HG02870 (cell line): ENCODE measurements at regions not wholly inside any gene's neighbourhood (a gene's known extent, or its start where the extent isn't known, plus 50 kb on each side); places are given as distances from the start of the nearest gene placed in this dataset.

ENCODE experiments used
- ATAC-seq: cut with Tn5 transposase; IDR thresholded peaks from one replicate; pipeline ENCODE4 v1.9.1; 2021; ENCODE audit warnings: mild to moderate bottlenecking, moderate library complexity; ENCODE audit not compliant: unreplicated experiment

DNA sequence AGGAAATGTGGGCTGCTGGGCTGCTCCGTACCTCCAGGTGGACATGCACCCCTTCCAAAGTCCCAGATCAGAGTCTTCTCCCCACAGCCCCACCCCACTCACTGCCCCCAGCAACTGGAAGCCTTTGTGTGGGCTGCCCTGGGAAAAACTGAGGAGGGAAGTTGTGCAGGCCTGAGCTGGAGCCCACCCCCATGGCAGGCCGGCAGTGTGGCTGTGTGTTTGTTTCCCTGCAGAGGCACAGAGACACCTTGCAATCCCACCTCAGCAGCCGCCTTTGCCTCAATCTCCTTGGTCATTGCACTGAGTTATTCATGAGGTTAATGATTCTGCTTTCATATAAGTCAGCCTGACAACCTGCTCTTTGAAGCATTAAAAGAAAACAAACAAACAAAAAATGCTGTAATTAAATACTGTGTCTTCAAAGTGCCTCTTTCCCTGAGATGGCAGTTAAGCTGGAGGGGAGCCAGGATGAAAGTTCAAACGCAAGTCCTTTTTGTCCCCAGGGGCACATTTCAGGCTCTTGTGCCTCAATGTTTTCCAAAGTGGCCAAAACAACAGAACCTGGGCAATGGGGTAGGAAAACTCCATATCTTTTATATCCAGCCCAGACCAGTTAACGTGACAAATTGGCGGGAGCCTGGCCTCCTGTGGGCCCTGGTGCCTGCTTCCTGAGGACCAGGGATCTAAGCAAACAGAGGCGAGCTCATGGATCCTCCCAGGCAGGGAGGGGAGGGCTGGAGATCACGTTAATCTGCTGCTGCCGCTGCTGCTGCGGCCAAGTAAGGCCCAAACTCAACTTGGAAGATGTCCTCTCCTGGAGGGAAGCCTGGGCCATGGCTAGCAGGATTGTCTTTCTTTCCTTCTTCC, 51.9 kb upstream of the TSPAN11 start:
- no peak for ATAC-seq

DNA sequence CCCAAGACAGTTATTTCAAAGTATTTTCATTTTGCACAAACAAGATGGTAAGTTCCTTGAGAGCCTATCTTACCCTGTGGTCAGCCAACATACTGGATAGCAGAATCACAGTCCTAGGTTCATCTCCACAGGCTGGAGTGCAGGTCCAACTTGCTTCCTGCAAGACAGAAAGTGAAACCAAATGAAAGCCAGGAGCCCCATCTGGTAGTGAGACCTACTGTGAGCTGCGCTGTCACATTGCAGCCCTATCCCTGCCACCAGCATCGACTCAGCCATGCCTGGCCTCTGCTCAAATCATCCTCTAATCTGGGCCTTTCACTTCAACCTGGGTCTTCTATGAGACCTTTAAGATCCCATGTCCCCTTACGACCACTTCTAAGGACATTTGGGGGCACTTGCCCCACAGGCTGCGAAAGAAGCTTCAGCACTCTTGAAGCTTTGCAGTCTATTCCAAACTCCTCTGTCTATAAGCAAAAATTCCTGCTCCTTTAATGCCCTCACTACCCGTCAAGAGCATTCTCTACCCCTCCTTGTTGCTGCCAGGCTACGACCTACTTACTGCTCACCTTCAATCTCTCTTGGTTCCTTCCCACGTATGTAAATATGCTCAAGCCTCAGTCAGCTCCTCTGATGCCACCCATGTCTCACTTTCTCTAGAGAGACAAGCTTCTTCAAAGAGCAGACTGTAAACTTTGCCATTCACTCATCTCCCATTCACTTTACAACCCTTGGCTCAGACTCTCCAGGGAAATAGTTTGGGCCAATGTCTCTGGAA, 55.9 kb upstream of the TSPAN11 start:
- ATAC-seq = no peak

DNA sequence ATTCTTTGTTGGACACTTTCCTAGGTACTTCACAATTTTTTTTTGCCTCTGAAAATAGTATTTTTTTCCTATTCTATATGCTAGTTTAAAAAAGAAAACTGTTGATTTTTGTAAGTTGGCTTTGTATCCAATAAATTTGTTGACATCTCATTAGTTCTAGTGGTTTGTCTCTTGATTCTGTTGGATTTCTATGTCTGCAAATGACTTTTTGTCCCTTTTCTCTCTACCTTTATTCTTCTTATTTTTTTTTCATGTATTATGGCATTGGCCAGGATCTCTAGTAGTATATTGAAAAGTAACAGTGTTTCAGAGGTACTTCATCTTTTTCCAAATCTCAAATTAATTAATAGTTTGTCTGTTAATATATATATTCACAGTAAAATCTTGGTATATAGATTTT, 59.1 kb upstream of the TSPAN11 start:
- no peak for ATAC-seq

DNA sequence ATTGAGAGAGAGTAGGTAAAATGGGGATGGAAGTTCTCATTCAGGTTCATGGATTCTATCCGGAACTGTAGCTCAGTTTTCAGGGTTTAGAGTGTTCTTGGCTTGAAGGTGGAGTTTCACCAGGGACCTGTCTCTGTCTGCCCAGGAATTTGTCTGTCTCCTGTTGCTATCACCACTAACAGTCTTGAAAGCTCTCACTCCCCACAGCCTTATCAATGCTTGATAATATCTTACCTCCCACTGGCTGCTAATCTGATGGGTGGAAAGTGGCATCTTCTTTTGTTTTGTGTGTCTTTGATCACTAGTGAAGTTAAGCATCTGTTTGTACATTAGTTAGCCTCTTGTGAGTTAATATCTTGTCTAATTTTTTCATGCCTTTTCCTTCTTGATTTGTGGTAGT, 60.3 kb upstream of the TSPAN11 start:
- no peak for ATAC-seq

DNA sequence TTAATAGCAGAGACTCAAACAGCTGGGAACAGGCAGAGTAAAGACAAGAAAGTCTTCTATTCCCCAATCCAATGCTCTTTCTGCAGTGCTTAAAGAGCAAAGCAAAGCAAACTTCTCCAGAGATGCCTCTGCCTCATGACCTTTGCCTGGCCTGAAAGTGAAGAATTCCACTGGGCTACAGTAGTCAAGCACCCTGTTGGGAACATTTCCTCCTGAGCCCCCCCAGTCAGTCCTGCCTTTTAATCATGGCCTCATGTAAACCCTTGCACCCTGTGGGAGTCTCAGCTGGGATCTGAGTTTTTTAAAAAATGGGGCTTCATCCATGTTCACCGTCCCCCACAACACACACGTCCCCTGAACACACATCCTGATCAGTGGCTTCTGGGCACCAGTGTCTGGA, 62.7 kb upstream of the TSPAN11 start:
- ATAC-seq = no peak

DNA sequence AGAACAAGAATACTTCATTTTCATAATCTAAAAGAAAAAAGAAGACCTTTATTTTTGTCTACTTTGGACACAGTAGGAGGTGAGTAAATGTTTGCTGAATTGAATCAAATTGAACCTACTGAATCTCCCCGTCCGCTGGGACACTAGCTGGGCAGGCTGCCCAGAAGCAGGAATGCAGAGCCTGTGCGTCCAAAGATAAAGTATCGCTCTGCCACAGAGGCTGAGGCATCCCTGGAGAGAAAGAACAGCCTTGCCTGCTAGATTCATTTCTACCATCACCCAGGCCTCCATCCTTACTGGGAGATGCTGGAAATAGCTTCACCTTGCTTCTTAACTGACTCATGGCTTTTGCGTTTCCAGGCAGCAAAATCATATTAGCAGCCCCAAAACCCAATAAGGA, 64.1 kb upstream of the TSPAN11 start:
- ATAC-seq = no peak

DNA sequence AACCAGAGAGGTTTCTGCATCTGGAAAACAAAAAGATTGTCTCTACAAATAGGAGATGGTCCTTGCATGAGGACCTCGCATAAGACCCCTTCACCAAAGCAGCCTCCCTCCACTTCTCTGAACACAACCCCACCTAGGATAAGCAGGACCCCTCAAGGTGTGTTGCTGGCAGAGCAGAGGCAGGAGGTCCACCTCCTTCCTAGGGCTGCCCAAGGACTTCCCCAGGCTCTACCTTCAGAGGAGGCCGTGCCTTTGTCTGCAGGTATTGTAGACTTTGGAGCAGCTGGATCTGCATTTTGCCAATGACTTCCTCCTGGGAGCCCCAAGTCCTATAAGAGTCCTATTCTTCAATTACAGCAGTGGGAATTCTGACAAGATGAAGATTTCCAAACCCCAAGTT, 67.3 kb upstream of the TSPAN11 start:
- no peak for ATAC-seq

DNA sequence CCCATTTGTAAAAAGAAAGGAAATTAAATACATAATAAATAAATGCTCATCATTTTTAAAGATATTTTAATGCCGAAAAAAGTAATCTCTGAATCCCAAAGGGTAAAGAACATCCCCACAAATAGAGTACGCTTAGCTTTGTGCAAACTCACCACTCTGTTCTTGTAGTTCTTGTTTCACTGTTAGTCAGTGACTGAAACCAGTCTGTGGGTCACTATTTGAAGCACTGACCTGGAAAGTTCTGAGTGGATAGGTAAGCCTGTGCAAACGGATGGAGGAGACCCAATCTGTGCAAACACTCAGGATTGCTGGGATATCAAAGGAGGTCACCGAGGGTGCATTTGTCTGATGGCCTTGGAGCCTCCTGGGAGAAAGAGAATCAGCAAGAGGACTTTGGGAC, 68.1 kb upstream of the TSPAN11 start:
- ATAC-seq = no peak

DNA sequence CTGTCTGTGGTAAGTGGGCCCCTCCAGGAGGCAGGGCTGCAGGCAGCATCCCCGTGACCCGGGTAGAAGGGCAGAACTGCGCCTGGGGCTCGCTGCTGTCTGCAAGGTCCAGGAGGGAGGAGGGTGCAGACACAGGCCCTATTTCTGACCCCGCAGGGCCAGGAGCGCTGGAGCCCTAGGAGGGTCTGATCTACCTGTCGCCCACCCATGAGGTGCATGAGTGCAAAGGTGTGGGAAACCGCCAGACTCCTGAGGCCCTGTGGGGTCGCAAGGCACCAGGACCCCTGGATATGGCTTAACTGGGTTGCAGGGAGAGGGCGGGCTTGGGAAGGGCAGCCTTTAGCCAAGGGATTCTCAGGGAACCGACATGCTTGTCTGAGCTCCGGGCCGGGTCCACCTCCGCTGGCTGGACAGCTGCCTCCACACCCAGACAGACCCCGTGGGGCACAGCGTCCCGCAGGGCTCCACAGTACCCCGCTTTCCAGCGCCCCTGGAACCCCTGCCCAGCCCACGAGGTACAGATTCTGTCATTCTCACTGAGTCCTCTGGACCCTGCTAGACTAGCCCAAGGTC, 72.9 kb upstream of the TSPAN11 start:
- no peak for ATAC-seq

DNA sequence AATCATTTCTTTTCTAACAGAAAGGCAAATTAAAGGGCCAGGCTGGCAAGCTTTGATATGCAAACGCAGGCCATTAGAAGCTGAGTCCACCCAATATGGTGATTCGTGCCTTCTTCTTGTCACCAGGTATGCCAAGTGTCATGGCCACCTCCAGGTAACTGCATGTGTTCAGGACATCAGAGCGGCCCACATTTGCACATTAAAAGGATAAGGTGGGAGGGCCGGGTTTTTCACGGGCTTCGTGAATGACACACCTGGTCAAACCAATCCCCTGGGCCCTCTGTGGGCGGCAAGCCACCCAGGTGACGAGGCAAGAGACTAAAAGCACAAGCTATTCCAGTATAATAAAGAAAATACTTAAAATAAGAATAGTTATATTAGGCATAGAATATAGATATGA, 75.9 kb upstream of the TSPAN11 start:
- ATAC-seq = no peak

DNA sequence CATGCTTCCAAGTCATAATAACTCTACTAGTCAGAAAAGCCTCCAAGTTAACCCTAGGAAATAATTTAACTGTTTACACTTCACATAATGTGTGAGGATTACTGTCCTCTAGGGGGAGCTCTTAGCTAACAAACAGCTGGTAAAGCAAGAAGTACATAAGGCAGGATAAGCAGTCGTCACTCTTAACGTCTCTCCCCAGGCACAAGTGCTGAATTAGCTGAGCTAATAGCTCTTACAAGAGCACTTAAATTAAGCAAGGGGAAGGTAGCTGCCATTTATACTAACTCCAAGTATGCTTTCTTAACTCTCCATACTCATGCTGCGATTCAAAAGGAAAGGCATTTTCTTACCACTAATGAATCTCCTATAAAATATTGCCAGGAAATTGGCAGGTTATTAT, 79.3 kb upstream of the TSPAN11 start:
- no peak for ATAC-seq

DNA sequence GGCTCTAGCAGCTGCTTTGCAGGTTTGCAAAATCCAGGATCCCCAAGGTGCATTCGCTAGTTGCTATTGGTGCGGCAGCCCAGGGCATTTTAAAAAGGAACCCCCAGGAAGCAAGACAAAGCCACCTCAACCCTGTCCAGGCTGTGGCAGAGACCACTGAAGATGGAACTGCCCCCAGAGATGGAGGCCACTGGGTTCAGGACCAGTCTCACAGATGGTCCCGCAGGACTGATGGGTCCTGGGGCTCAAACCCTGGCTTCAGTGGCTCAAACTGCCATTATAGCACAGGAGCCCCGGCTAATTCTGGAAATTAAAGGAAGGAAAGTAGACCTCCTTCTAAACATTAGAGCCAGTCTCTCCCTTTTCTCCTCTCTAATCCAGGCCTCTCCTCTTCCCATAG, 79.8 kb upstream of the TSPAN11 start:
- no peak for ATAC-seq

DNA sequence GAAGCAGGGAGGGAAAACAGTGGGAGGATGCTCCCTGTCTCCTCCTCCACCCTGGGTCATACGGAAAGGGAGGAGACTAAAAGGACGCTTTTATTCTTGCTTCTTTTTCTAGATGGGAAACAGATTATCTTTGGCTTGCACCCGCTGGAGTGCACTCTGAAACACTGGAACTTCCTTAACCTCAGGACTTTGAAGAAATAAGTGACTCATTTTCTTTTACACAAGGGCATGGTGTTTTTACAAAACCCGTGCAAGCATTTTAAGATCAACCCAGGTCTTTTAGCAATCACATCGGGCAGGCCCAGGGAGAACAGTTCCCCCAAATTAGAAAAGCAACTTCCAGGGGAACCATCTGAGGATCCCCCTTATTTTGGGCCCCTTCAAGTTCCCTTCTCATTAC, 80.9 kb upstream of the TSPAN11 start:
- no peak for ATAC-seq

DNA sequence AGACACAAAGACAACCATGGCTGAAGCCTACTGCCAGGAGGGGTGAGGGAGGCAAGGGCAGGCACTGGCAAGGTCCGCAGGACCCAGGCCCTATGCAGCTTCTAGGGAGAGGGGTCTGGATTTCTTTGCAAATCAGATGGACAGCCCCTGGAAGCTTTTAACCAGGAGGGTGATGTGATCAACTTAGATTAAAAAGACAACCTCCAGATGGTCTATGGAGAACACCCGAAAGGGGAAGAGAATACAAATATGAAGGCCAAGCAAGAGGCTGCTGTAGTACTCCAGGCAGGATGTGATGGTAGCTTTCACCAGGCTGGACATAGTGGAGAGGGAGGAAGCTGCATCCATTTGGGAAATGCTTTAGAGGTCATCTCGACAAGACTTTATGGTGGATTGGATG, 83.3 kb upstream of the TSPAN11 start:
- ATAC-seq = no peak

DNA sequence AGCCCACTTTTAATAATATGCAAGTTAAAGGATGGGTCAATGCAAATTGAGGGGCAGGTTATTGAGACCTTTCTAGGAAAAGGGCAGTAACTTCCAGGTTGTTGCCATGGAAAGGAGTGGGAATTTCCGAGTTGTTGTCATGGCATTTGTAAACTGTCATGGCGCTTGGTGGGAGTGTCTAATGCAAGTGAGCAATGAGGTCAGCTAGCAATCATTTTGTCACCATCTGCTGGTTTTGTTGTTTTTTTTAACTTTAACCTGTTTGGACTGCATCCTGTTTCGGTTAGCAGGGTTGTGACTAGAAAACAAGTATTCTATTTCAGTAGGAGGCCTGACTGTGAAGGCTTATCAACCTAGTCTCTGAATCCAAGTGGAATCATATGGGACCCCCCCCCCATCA, 85.8 kb upstream of the TSPAN11 start:
- ATAC-seq = peak; percentile 50

DNA sequence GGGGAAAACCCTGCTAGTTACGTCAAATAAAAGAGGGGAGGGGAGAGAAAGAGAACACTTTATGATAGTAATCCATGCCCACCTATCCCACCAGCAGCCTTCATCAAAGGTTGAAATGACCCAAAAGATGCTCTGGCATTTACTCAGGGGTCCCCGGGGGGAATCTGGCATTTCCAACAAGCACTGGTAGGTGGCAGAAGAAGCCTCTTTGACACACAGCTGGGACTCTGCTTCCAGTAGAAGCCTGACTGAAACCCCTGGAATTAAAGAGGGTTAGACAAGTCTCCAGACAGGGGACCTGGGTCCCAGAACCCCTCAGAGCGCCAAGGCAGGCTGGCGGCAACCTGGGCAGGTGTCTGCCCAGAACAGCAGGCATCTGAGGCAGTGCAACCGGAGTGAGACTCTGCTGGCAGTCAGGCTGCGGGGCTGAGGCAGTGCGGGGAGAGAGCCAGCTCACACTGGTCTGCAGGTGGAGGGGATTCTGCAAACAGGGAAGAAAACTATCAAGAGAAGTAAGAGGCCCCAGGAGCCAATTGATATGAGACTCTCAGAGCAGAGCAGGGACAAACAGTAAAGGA, 85.0 kb upstream of the CAPRIN2 start:
- no peak for ATAC-seq

DNA sequence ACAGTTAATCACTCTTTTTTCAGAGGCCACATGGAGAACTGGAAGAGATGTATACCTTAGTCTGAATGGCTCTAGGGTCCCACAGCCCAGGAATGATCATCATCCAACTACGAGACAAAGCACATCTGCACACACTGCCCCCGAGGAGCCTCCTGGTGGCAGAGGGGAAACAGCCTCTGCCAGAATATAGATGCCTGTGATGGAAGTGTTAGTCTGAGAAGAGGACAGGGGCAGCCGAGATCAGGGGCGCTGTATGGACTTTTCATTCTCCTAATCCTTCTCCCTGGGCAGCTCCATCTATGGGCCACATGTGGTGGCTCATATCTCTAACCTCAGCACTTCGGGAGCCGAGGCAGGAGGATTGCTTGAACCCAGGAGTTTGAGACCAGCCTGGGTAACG, 82.8 kb upstream of the CAPRIN2 start:
- ATAC-seq = no peak

DNA sequence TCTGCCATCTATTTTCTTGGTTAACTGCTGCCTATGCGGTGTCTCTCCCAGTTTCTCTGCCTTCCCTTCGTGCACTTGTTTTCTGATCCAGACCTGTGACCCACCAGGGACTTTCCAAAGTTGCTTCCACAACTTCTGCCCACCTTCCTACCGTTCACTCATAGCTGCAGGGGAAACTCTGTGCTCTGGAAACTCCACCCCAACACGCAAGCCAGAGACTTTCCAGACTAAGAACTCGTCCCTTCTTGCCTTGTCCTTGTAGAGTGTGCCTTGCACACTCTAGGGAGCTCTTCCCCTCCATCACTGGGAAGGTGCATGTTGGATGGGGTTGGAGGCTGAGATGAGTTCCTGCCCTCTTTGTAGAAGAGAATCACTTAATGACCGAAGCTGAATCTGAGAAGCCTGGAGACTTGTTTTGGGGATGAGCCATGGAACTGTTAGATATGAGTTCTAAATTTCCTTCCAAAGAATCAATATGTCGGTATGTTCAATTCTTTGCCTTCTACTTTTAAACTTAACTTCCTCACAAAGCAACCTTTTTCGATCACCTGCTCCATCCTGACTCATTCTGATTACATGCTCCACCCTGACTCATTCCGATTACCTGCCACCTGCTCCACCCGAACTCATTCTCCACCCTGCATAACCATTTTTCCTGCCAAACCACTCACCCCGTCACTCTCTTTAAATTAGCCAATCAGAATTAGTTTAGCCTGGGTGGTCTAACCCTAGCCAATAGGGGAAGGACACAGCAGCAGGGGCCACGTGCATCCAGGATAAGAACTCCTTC, 82.1 kb upstream of the CAPRIN2 start:
- ATAC-seq = no peak

DNA sequence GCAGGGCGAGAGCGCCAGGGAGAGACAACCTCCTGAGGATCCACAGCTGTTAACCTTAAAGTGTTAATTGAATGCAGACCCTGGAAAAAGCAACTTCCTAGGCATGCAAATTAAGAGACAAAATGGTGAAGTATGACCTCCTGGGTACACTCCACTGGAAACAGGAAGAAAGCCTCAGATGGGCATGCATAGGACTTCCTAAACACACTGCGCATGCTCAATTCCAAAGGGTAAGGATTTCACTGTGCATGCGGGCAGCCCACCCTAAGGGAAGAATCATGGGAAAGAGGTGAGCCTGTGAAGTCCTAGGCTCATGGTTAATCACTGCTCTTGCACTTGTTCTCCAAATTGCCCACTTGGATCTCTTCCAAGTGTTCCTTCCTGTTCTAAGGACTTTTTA, 80.5 kb upstream of the CAPRIN2 start:
- no peak for ATAC-seq

DNA sequence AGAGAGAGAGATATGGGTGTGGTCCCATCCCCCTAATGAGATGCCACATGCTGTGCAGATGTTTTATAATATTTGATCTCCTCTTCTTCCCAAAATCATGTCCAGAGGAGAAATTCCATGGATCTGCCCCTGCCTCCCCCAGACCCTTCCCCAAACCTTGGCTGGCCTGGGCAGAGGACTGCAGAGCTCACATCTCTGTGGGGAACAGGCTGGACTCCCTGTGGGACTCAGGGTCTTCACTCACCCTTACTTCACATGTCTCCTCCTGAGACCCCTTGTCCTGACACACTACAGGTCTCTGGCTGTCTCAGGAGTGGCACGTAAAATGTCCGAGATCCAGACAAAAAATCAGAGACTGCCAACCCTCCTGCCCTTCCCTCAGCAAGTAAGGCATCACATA, 76.0 kb upstream of the CAPRIN2 start:
- ATAC-seq = no peak

DNA sequence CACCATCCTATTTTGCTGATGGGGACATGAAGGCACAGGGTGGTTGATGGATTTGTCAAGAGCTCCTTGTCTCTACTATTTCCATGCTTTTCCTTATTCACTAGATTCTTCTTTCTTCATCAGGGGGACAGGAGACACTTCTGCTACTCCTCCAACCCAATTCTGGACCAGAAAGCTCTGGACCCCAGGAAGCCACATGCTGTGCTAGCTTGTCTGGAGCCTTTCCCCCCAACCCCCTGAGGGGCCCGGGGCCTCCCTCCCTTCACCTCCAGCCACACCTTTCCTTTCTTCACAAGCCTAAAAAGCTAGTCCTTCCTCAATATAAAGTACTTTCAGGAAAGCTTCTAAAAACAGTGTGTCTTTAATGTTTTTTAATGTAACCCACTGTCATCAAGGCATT, 75.1 kb upstream of the CAPRIN2 start:
- no peak for ATAC-seq
